Activated T-helper 2 cell treated with anti-CD3 and anti-CD28 coated beads, Interferon-gamma antibody, Interleukin-2, Interleukin-4, amounts not matched to agents 10 μg/mL and 5 μg/mL and 100 μg/mL, durations not matched to agents 14 hours and 24 hours and 36 hours (primary cell): ENCODE measurements at regions not wholly inside any gene's neighbourhood (a gene's known extent, or its start where the extent isn't known, plus 50 kb on each side); places are given as distances from the start of the nearest gene placed in this dataset.
"Not testable (repeated sequence)": the region's sequence is repeated elsewhere in the genome, so short reads cannot be mapped to it uniquely, and the experiment has no call there.

ENCODE experiments used
- DNase-seq: peaks from one replicate; pipeline ENCODE4 v3.0.0; 2021; ENCODE audit warnings: low spot score
- H3K27ac Mint-ChIP-seq: one replicate; pipeline ENCODE4 v1.8.0; 2021; ENCODE audit warnings: mixed read lengths
- H3K27me3 Mint-ChIP-seq: one replicate; pipeline ENCODE4 v1.8.0; 2021; ENCODE audit warnings: low read depth, mixed read lengths
- H3K36me3 Mint-ChIP-seq: one replicate; pipeline ENCODE4 v1.8.0; 2021; ENCODE audit warnings: low read depth, mixed read lengths
- H3K4me1 Mint-ChIP-seq: one replicate; pipeline ENCODE4 v1.8.0; 2021; ENCODE audit warnings: low read depth, mixed read lengths
- H3K4me3 Mint-ChIP-seq: one replicate; pipeline ENCODE4 v1.8.0; 2021; ENCODE audit warnings: low read depth, mild to moderate bottlenecking, moderate library complexity, mixed read lengths
- H3K9me3 Mint-ChIP-seq: one replicate; pipeline ENCODE4 v1.8.0; 2021; ENCODE audit warnings: mixed read lengths
- intact Hi-C: fragments of 100-400 bp; cut with micrococcal nuclease; formaldehyde crosslinking; loops from one replicate; pipeline ENCODE4 v1.15.1; 2023

GRCh38 chr17:30731210-30732132 is 93.0 kb downstream of the CRLF3 start:
- Mint-ChIP-seq H3K4me1 (peaks cover 15% of the 10 kb centered on the region), H3K27ac (peak overlapping the region; percentile 98), H3K4me3 (peak overlapping the region; percentile 97), H3K36me3 (peaks cover 29% of the 10 kb centered on the region)
- intact Hi-C loops, H3K9me3 Mint-ChIP-seq, H3K27me3 Mint-ChIP-seq: not testable (repeated sequence)
- DNase-seq = peak; percentile 78

- intact Hi-C loops, DNase-seq, H3K27me3 Mint-ChIP-seq, H3K9me3 Mint-ChIP-seq: not testable (repeated sequence)
- peak overlapping the region; percentile 70 for H3K27ac Mint-ChIP-seq
- H3K4me1 Mint-ChIP-seq = peaks cover 15% of the 10 kb centered on the region
- peak overlapping the region; percentile 97 for H3K4me3 Mint-ChIP-seq
- H3K36me3 Mint-ChIP-seq = peaks cover 26% of the 10 kb centered on the region
Observed at GRCh38 chr17:30730837-30731209, 93.7 kb downstream of the CRLF3 start.

GRCh38 chr17:30730171-30730836 is 94.2 kb downstream of the CRLF3 start:
- H3K4me3 Mint-ChIP-seq = peak overlapping the region; percentile 97
- H3K27ac Mint-ChIP-seq = peak overlapping the region; percentile 70
- H3K36me3 Mint-ChIP-seq = peaks cover 22% of the 10 kb centered on the region
- H3K27me3 Mint-ChIP-seq, H3K9me3 Mint-ChIP-seq, intact Hi-C loops, DNase-seq: not testable (repeated sequence)
- peaks cover 12% of the 10 kb centered on the region for H3K4me1 Mint-ChIP-seq

- DNase-seq, H3K9me3 Mint-ChIP-seq, intact Hi-C loops, H3K27me3 Mint-ChIP-seq: not testable (repeated sequence)
- H3K27ac Mint-ChIP-seq = peak overlapping the region; percentile 61
- peak overlapping the region; percentile 6 for H3K4me3 Mint-ChIP-seq
- peaks cover 18% of the 10 kb centered on the region for H3K36me3 Mint-ChIP-seq
- H3K4me1 Mint-ChIP-seq = peaks cover 12% of the 10 kb centered on the region
Observed at GRCh38 chr17:30729471-30730170, 94.9 kb downstream of the CRLF3 start.

GRCh38 chr17:30727517-30727916 is 97.0 kb downstream of the CRLF3 start:
- intact Hi-C loops, H3K9me3 Mint-ChIP-seq: not testable (repeated sequence)

GRCh38 chr17:30726734-30727133 is 97.8 kb downstream of the CRLF3 start:
- H3K4me1 Mint-ChIP-seq, H3K27ac Mint-ChIP-seq, H3K9me3 Mint-ChIP-seq, intact Hi-C loops, H3K36me3 Mint-ChIP-seq, H3K27me3 Mint-ChIP-seq, H3K4me3 Mint-ChIP-seq: not testable (repeated sequence)
- DNase-seq = peak; percentile 2

More at GRCh38 chr17:30727517-30727916, 97.0 kb downstream of the CRLF3 start:
- not testable (repeated sequence) for H3K4me3 Mint-ChIP-seq, H3K4me1 Mint-ChIP-seq, H3K36me3 Mint-ChIP-seq, H3K27ac Mint-ChIP-seq, H3K27me3 Mint-ChIP-seq
- DNase-seq = peak; percentile 6

GRCh38 chr17:30726310-30726709 is 98.2 kb downstream of the CRLF3 start:
- H3K9me3 Mint-ChIP-seq, H3K4me3 Mint-ChIP-seq, H3K36me3 Mint-ChIP-seq, H3K27me3 Mint-ChIP-seq, H3K4me1 Mint-ChIP-seq, H3K27ac Mint-ChIP-seq, intact Hi-C loops: not testable (repeated sequence)
- peak; percentile 4 for DNase-seq

- H3K4me3 Mint-ChIP-seq, intact Hi-C loops, H3K27me3 Mint-ChIP-seq, H3K36me3 Mint-ChIP-seq, H3K27ac Mint-ChIP-seq, H3K9me3 Mint-ChIP-seq, H3K4me1 Mint-ChIP-seq: not testable (repeated sequence)
- DNase-seq = peak; percentile 6
Observed at GRCh38 chr17:30724034-30724650, 100.3 kb downstream of the CRLF3 start.

- DNase-seq = peak; percentile 7
- H3K4me3 Mint-ChIP-seq, intact Hi-C loops, H3K27me3 Mint-ChIP-seq, H3K27ac Mint-ChIP-seq, H3K9me3 Mint-ChIP-seq, H3K36me3 Mint-ChIP-seq, H3K4me1 Mint-ChIP-seq: not testable (repeated sequence)
Observed at GRCh38 chr17:30722114-30722780, 102.2 kb downstream of the CRLF3 start.

- H3K27me3 Mint-ChIP-seq, H3K4me3 Mint-ChIP-seq, H3K27ac Mint-ChIP-seq, H3K9me3 Mint-ChIP-seq, intact Hi-C loops, H3K36me3 Mint-ChIP-seq, H3K4me1 Mint-ChIP-seq: not testable (repeated sequence)
- DNase-seq = peak; percentile 6
Observed at GRCh38 chr17:30720971-30721370, 103.5 kb downstream of the CRLF3 start.

GRCh38 chr17:30720013-30720471 is 104.5 kb downstream of the CRLF3 start:
- Mint-ChIP-seq H3K27me3 (peaks cover 2% of the 10 kb centered on the region), H3K36me3 (no peaks in the 10 kb centered on the region), H3K9me3 (no peaks in the 10 kb centered on the region), H3K4me3 (no peak overlapping the region), H3K4me1 (peaks cover 10% of the 10 kb centered on the region), H3K27ac (no peak overlapping the region)
- intact Hi-C loops = no loop called here
- DNase-seq = peak; percentile 4
